ENCODE measurements at regions not wholly inside any gene's neighbourhood (a gene's known extent, or its start where the extent isn't known, plus 50 kb on each side); places are given as distances from the start of the nearest gene placed in this dataset.

DNA sequence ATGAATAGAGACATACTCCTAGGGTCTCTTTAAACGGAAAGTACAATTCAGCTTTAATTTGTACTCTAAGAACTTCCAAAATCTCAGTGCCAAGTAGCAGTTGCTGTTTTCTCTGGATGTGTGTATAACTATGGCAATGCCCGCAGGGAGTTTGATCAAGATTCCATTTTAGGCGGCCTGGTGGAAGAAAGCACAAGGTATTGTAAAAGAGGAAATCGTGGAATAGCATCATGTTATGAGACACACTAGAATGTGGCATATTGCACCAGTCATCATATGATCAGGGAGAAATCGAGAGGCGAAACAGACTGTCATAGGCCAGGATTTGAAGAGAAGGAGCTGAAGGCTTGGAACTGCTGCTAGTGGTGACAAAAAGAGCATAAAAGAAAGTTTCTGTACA lies 316.2 kb upstream of the FMN2 start:
- TF ChIP-seq POLR2AphosphoS5 (IDR thresholded peaks at IDR 0.05) = no peak
- TF ChIP-seq, protein P1, sequence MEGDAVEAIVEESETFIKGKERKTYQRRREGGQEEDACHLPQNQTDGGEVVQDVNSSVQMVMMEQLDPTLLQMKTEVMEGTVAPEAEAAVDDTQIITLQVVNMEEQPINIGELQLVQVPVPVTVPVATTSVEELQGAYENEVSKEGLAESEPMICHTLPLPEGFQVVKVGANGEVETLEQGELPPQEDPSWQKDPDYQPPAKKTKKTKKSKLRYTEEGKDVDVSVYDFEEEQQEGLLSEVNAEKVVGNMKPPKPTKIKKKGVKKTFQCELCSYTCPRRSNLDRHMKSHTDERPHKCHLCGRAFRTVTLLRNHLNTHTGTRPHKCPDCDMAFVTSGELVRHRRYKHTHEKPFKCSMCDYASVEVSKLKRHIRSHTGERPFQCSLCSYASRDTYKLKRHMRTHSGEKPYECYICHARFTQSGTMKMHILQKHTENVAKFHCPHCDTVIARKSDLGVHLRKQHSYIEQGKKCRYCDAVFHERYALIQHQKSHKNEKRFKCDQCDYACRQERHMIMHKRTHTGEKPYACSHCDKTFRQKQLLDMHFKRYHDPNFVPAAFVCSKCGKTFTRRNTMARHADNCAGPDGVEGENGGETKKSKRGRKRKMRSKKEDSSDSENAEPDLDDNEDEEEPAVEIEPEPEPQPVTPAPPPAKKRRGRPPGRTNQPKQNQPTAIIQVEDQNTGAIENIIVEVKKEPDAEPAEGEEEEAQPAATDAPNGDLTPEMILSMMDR (IDR thresholded peaks at IDR 0.05) = no peak

Data from breast epithelium (tissue), 3 donors.